CD4-positive, alpha-beta T cell treated with Interleukin-10 for 1 hour (primary cell): ENCODE measurements at regions not wholly inside any gene's neighbourhood (a gene's known extent, or its start where the extent isn't known, plus 50 kb on each side); places are given as distances from the start of the nearest gene placed in this dataset.
"Not testable (repeated sequence)": the region's sequence is repeated elsewhere in the genome, so short reads cannot be mapped to it uniquely, and the experiment has no call there.

ENCODE experiments used
- DNase-seq: peaks from one replicate; pipeline ENCODE4 v3.0.0-alpha.2; 2020

DNA sequence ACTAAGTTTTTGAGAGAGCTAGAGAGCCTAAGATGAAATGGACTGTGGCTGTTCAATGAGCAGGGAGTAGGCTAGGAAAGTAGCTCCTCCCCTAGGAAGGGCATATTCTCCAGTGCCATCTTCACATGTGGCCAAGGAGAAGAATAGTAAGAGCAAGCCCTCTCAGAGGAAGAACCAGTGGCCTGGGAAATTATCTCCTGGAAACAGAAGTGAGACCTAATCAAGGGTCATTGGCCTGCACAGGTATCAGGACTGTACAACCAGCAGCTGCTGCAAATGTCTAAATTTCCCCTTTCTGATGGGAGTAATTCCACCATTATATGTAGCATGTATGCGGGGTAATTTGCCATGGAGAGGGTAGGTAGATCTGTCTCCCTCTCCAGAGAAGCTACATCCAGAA lies 334.8 kb upstream of the RASGEF1B start:
- DNase-seq = no peak

GRCh38 chr4:81804849-81805248 lies 333.1 kb upstream of the RASGEF1B start:
- no peak for DNase-seq

DNA sequence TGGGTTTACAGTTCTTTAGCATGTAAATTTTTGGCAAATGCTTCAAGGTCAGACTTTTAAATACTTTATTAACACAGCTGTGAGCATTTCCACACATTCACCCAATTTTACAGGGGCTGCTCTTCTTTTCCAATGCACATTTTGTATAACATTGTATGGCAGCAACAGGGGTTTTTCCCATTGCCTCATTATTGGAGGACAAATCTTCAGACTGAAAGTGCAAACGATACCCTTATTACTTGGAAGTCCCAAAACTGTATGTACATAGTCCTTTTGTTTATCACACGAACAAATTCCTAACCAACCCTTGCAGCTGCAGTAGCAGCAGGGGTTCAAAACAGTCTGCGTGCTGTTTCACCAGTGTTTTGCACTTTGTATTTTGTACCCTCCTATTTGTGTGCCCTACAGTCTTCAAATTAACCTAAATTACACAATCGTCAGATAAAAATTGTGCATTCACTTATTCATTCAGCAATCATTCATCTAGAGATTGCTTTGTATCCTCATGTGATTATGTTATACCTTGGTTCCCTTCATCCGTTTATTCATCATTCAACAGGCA lies 330.7 kb upstream of the RASGEF1B start:
- no peak for DNase-seq

DNA sequence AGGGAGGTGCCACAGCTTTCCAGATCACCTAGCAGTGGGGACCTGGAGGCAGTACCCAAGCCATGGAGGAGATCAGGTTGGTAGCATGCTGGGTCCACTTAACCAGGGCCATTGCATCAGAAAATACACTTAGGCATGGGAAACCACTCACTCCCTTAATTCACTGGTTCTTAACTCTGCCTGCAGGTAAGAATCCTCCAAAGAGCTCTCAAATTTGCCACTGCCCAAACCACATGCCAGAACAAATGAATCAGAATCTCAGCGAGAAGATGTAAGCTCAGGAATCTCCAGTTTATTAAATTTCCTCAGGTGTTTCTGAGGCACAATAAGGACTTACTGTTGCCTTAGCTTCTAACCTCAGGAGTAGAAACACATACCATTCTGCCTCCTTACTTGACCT lies 327.7 kb upstream of the RASGEF1B start:
- DNase-seq = no peak

- peak; percentile 4 for DNase-seq
These were observed 325.3 kb upstream of the RASGEF1B start for GRCh38 chr4:81796790-81797528.

GRCh38 chr4:81792521-81792920 lies 320.8 kb upstream of the RASGEF1B start:
- DNase-seq = no peak

GRCh38 chr4:81790477-81790876 lies 318.8 kb upstream of the RASGEF1B start:
- no peak for DNase-seq

- no peak for DNase-seq
These were observed 318.2 kb upstream of the RASGEF1B start for GRCh38 chr4:81789741-81790399.

DNA sequence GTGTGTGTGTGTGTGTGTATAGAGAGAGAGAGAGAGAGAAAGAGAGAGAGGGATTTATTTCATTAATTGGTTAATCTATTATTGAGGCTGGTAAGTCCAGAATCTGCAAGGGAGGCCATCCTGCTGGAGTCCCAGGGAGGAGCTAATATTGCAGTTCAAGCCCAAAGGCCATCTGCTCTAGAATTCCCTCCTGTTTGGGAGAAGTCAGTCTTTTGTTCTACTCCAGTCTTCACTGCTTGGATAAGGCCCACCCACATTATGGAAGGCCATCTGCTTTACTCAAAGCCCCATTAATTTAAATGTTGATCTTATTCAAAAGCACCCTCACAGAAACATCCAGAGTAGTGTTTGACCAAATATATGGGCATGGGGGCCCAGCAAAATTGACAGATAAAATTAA lies 317.5 kb upstream of the RASGEF1B start:
- no peak for DNase-seq

DNA sequence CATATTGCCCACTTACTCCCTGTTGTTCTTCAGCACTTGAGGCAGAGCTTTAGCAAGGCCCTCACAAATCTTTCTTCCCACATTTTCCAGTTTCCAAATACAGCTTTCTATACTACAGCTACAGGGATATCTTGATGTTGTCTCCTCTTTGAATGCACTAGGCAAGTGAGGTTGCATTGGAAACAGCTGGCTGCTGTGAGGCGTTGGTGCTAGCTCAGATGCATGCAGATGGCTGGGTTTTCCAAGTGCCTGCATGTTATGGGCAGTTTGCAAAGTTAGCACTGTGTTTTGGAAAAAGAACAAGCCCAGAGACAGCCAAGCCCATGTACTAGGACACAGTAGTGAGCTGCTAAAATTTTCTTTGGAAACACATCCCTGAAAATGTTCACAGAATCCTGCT lies 315.1 kb upstream of the RASGEF1B start:
- DNase-seq = no peak

- no peak for DNase-seq
These were observed 314.5 kb upstream of the RASGEF1B start for GRCh38 chr4:81786063-81786763.

- DNase-seq = no peak
These were observed 313.6 kb upstream of the RASGEF1B start for GRCh38 chr4:81785338-81785737.

DNA sequence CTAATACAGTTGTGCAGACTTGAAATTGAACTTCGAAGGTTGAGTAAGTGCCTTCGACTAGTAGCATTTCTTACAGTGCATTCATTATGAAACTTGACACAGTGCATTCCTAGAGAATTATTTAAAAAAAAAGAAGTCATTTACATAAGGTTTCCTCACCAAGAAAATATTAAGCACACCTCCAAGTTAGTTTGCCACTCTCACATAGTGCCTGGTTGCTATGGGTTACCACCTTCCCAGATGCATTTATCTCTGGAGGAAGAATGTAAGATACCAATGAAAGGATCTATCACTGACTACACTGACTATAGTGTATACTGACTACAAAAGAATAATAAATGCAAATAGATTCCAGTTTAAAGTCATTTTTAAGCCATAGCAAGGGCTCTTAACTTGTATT lies 311.9 kb upstream of the RASGEF1B start:
- DNase-seq = no peak

DNA sequence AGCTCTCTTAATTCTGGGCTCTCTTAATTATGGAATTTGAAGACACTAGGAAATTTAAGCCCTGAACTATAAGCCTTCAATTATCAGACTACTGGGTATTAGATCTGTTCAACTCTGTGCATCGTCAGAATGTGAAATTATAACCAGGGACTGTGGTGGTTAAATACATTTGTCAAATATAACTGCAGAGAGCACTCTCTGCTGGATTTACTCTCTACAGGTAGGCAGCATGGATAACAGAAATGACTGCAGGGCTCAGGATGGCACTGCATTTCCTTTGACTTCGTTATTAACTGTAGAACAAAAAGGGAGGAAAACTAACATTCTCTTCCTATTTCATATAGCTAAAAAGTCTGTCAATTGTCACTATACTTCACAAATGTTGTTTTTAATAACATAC lies 310.1 kb upstream of the RASGEF1B start:
- DNase-seq = no peak

GRCh38 chr4:81777718-81778117 lies 306.0 kb upstream of the RASGEF1B start:
- DNase-seq = not testable (repeated sequence)

DNA sequence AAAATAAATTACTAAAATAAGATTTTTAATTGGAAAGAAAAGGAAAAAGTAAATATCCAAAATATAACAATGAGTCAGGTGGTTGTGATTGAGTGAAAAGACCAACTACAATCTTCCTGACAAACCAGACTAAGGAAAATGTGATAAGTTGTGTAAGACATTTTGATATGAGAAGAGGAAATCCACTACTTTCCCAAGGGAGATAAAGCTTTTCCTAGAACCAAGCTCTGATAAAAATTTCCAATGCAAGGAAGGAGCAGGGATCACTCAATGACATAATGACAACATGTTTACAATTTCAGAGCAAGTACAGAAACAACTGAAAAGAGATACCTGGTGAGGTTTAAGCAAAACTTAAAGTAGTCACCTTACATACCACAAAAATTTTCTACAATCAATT lies 305.1 kb upstream of the RASGEF1B start:
- DNase-seq = no peak

GRCh38 chr4:81773557-81773956 lies 301.9 kb upstream of the RASGEF1B start:
- DNase-seq = no peak

DNA sequence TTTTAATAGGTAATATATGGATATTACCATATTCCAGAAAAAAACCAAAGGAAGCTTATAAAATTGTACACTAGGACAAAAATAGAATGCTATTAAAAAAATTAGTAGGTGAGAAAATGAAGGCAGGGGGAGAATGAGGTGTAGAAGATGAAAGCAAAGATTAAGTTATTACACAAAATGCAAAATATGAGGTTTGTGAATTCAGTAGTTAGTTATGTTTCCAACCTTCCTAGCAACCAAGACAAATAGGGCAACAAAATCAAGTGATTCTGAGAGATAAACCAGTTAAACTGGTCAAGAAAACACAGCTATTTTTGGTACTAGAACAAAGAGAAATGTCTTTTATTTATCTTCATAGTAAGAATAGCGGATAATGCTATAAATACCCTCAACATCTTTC lies 300.0 kb upstream of the RASGEF1B start:
- DNase-seq = no peak

- DNase-seq = no peak
These were observed 297.5 kb upstream of the RASGEF1B start for GRCh38 chr4:81769244-81769643.

GRCh38 chr4:81758574-81759264 lies 287.0 kb upstream of the RASGEF1B start:
- DNase-seq = no peak

- no peak for DNase-seq
These were observed 286.0 kb upstream of the RASGEF1B start for GRCh38 chr4:81757691-81758090.

GRCh38 chr4:81756973-81757372 lies 285.3 kb upstream of the RASGEF1B start:
- no peak for DNase-seq

DNA sequence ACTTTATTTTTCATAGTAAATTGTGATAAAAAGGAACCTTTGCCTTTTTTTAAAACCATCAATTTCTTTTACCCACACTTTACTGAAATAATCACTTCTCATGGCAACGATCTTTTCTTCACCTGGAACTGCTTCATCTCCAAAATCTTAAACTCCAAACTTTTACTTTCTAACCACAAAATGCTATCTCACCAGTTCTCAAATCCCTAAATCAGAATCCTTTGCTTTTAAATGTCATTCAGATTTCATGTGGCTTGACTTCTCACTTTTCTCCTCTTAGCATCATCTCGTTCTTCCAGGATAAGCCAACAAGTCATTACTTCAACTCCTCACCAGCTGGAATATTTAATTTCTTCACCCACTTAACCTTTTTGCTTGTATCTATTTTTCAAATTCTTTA lies 284.3 kb upstream of the RASGEF1B start:
- no peak for DNase-seq
